ENCODE measurements at regions not wholly inside any gene's neighbourhood (a gene's known extent, or its start where the extent isn't known, plus 50 kb on each side); places are given as distances from the start of the nearest gene placed in this dataset.

- peak; percentile 81 for TF ChIP-seq ZNF318 (CRISPR knock-in tag; IDR thresholded peaks at IDR 0.05)
- TF ChIP-seq SP5 (CRISPR knock-in tag; IDR thresholded peaks at IDR 0.05; ENCODE audit: borderline replicate concordance, low read depth), result no peak; the same call in 1 of the 2 replicates
- peak; percentile 50; the same call in 1 of the 2 replicates for TF ChIP-seq KMT2A (CRISPR knock-in tag; IDR thresholded peaks at IDR 0.05)
- no peak for TF ChIP-seq KLF11 (CRISPR knock-in tag; IDR thresholded peaks at IDR 0.05)
- peak; percentile 75; the same call in 1 of the 2 replicates for TF ChIP-seq ZNF343 (CRISPR knock-in tag; IDR thresholded peaks at IDR 0.05)
- TF ChIP-seq ZBTB26 (CRISPR knock-in tag; IDR thresholded peaks at IDR 0.05; ENCODE audit: borderline replicate concordance), result no peak
- TF ChIP-seq, protein P1, sequence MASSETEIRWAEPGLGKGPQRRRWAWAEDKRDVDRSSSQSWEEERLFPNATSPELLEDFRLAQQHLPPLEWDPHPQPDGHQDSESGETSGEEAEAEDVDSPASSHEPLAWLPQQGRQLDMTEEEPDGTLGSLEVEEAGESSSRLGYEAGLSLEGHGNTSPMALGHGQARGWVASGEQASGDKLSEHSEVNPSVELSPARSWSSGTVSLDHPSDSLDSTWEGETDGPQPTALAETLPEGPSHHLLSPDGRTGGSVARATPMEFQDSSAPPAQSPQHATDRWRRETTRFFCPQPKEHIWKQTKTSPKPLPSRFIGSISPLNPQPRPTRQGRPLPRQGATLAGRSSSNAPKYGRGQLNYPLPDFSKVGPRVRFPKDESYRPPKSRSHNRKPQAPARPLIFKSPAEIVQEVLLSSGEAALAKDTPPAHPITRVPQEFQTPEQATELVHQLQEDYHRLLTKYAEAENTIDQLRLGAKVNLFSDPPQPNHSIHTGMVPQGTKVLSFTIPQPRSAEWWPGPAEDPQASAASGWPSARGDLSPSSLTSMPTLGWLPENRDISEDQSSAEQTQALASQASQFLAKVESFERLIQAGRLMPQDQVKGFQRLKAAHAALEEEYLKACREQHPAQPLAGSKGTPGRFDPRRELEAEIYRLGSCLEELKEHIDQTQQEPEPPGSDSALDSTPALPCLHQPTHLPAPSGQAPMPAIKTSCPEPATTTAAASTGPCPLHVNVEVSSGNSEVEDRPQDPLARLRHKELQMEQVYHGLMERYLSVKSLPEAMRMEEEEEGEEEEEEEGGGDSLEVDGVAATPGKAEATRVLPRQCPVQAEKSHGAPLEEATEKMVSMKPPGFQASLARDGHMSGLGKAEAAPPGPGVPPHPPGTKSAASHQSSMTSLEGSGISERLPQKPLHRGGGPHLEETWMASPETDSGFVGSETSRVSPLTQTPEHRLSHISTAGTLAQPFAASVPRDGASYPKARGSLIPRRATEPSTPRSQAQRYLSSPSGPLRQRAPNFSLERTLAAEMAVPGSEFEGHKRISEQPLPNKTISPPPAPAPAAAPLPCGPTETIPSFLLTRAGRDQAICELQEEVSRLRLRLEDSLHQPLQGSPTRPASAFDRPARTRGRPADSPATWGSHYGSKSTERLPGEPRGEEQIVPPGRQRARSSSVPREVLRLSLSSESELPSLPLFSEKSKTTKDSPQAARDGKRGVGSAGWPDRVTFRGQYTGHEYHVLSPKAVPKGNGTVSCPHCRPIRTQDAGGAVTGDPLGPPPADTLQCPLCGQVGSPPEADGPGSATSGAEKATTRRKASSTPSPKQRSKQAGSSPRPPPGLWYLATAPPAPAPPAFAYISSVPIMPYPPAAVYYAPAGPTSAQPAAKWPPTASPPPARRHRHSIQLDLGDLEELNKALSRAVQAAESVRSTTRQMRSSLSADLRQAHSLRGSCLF (CRISPR knock-in tag; IDR thresholded peaks at IDR 0.05; ENCODE audit: borderline replicate concordance), result no peak
- TF ChIP-seq ADNP (CRISPR knock-in tag; IDR thresholded peaks at IDR 0.05), result no peak
- peak; percentile 92 for TF ChIP-seq ZNF790 (CRISPR knock-in tag; IDR thresholded peaks at IDR 0.05; ENCODE audit: borderline replicate concordance)
- TF ChIP-seq CREBL2 (CRISPR knock-in tag; IDR thresholded peaks at IDR 0.05; ENCODE audit: borderline replicate concordance), result peak; percentile 81; the same call in 1 of the 2 replicates
- TF ChIP-seq POLR2A (IDR thresholded peaks at IDR 0.05; ENCODE audit: insufficient read depth in 1 of 2, low read depth in 2 of 2, low read length in 2 of 2), result no peak
- TF ChIP-seq ZNF556 (CRISPR knock-in tag; IDR thresholded peaks at IDR 0.05; ENCODE audit: borderline replicate concordance), result no peak
- TF ChIP-seq E2F5 (CRISPR knock-in tag; conservative IDR thresholded peaks at IDR 0.05), result peak; percentile 94
Observed at GRCh38 chr2:71276311-71277146, 49.6 kb upstream of the PAIP2B start (continued).

All from HepG2 (cell line).